Left lobe of liver (tissue), 2 donors: ENCODE measurements at regions not wholly inside any gene's neighbourhood (a gene's known extent, or its start where the extent isn't known, plus 50 kb on each side); places are given as distances from the start of the nearest gene placed in this dataset.

ENCODE experiments used
- ATAC-seq: fragments of 200-7000 bp; cut with Tn5 transposase; one replicate; pipeline ENCODE4 v1.9.1; 2020; ENCODE audit warnings: mild to moderate bottlenecking, moderate library complexity
- DNase-seq: peaks from one replicate; pipeline ENCODE4 v3.0.0-alpha.2; 2020; ENCODE audit warnings: low spot score
- donor health status: DM: no; HTN: no; CAD: no; lungs with moderate emphysema.
- donor health status: DM: no; HTN: yes; CAD: no.

DNA sequence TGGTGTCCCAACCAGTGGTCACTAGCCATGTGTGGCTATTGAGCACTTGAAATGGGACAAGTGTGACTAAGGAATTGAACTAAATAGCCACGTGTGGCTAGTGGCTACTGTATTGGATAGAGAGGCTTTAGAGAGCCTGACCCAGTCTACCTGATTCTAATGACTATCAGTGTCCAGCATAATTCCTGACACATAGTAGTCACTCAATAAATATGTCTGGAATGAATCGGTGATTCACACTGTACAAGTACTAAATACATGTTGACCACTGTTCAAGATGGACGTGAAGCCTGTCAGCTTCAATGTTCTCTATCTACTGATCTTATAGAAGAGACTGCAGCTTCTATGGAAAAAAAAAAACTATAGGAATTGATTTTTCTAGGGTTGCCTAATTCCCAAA lies 57.7 kb upstream of the MAST4 start:
- DNase-seq (no peak), ATAC-seq (no peak)

DNA sequence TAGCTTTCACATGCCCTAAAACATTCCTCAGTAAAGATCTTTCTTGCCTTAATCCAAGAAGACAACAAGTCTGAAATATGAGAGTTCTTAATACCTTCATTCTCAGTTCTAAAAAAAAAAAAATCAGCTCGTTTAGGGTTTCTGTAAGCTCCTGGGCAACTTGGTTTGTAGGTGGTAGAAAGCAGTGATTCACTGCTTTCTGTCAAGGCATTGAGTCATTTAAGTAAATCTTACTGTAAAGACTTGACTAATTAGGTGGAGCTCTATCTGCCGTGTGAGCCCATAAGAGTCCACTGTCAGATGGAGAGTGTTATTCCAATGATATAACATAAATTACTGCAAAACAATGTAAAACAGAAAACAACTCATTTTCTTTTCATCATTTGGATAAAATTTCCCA lies 56.1 kb upstream of the MAST4 start:
- DNase-seq (no peak), ATAC-seq (no peak)

DNA sequence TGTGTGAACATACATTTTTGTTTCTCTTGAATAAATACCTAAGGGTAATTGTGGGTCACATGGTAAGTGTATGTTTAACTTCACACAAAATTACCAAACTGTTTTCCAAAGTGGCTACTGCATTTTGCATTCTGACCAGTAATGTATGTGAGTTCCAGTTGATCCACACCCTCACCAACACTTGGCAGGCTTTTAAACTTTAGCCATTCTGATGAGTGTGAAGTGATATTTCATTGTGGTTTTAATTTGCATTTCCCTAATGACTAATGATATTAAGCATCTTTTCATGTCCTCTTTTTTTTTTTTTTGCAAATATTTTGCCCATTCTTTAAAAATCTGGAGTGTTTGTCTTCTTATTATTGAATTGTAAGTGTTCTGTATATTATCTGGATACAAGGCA lies 53.5 kb upstream of the MAST4 start:
- no peak for ATAC-seq

More for the DNA sequence above, 53.5 kb upstream of the MAST4 start:
- DNase-seq, result no peak
